IPS DF 6.9 (cell line): ENCODE measurements at regions not wholly inside any gene's neighbourhood (a gene's known extent, or its start where the extent isn't known, plus 50 kb on each side); places are given as distances from the start of the nearest gene placed in this dataset.

Source experiments
- DNase-seq: peaks from one replicate; pipeline ENCODE4 v3.0.0-alpha.2; 2013; ENCODE audit warnings: low read depth, low spot score
- H3K27ac ChIP-seq: one replicate; pipeline ENCODE4 v1.5.1; 2013; ENCODE audit warnings: low read length, control low read depth
- H3K27me3 ChIP-seq: 2 replicates; pipeline ENCODE4 v1.6.1; 2013; ENCODE audit warnings: mild to moderate bottlenecking, low read length; ENCODE audit not compliant: control insufficient read depth, insufficient read depth
- H3K36me3 ChIP-seq: 2 replicates; pipeline ENCODE4 v1.6.1; 2013; ENCODE audit warnings: low read length; ENCODE audit not compliant: control insufficient read depth, insufficient read depth
- H3K4me1 ChIP-seq: 2 replicates; pipeline ENCODE4 v1.6.1; 2013; ENCODE audit warnings: low read length; ENCODE audit not compliant: control insufficient read depth, insufficient read depth
- H3K4me3 ChIP-seq: 2 replicates; pipeline ENCODE4 v1.5.1; 2013; ENCODE audit warnings: mild to moderate bottlenecking, low read length
- H3K9me3 ChIP-seq: 2 replicates; pipeline ENCODE4 v1.6.1; 2013; ENCODE audit warnings: low read length, inconsistent platforms; ENCODE audit not compliant: control insufficient read depth, insufficient read depth
- WGBS: extraction: QIAGEN DNeasy Blood & Tissue Kit; methylation state at CpG from one replicate; pipeline ENCODE4 v1.1.7; 2013; ENCODE audit warnings: mixed read lengths, missing lambda C conversion rate; ENCODE audit not compliant: insufficient read length, insufficient coverage; 5-methylcytosine and 5-hydroxymethylcytosine counted together

DNA sequence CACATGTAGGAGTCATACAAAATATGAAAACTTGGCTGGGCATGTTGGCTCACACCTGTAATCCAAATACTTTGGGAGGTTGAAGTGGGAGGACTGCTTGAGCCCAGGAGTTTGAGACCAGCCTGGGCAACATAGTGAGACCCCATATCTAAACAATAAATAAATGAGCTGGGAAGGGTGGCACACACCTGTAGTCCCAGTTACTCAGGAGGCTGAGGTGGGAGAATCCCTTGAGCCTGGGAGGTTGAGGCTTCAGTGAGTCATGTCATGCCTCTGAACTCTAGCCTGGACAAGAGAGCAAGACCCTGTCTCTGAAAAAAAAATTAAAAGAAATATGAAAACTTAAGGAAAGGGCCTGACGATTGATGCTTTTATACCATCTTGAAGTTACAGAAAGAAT, 112.4 kb upstream of the RAI14 start:
- Histone ChIP-seq H3K4me1 (0 out of 2 replicates have a peak, but pooled peaks cover under 1% of the 10 kb centered on the region), H3K27ac (no peak overlapping the region), H3K9me3 (peaks cover 11% of the 10 kb centered on the region), H3K27me3 (no peaks in the 10 kb centered on the region), H3K4me3 (no peak overlapping the region), H3K36me3 (no peaks in the 10 kb centered on the region; the same call in 1 of the 2 replicates)
- no CpG with 5 or more reads among the region's 1 CpG for WGBS
- DNase-seq = no peak

DNA sequence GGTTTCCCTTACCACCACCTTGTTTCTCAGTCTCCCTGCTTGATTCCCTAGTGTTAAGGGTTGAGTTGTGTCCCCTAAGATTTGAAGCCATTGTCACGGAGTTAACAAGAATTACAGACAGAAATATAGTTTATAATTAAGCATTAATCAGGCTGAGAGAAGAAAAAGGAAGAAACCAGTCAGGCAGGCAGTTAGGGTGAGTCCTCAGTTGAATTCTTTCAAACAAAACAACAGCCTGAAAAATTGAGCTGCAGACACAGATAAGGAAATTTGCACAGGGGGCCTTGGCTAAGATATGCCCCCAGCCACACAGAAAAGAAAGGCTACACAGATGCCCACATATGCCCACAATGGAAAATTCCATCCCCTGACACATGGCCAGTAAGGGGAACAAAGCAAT, 111.7 kb upstream of the RAI14 start:
- no peak overlapping the region for H3K4me3 ChIP-seq
- H3K27ac ChIP-seq = no peak overlapping the region
- H3K27me3 ChIP-seq = no peaks in the 10 kb centered on the region
- H3K9me3 ChIP-seq = peaks cover 11% of the 10 kb centered on the region
- 0 out of 2 replicates have a peak, but pooled peaks cover 1% of the 10 kb centered on the region for H3K4me1 ChIP-seq
- DNase-seq = no peak
- no CpG with 5 or more reads among the region's 1 CpG for WGBS
- no peaks in the 10 kb centered on the region; the same call in 1 of the 2 replicates for H3K36me3 ChIP-seq

DNA sequence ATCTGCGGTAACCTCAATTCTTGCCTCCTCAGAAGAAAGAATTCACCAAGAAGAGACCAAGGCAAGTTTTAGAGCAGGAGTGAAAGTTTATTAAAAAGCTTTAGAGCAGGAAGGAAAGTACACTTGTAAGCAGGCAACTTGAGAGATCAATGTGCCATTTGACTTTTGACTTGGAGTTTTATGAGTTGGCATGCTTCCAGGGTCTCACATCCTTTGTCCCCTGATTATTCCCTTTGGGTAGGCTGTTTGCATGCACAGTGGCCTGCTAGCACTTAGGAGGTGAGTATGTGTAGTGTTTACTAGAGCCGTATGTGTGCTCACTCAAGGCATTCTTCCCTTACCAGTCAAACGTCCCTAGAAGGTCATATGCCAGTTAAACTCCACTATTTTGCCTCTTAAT, 111.0 kb upstream of the RAI14 start:
- H3K27ac ChIP-seq = no peak overlapping the region
- peaks cover 11% of the 10 kb centered on the region for H3K9me3 ChIP-seq
- DNase-seq = no peak

DNA sequence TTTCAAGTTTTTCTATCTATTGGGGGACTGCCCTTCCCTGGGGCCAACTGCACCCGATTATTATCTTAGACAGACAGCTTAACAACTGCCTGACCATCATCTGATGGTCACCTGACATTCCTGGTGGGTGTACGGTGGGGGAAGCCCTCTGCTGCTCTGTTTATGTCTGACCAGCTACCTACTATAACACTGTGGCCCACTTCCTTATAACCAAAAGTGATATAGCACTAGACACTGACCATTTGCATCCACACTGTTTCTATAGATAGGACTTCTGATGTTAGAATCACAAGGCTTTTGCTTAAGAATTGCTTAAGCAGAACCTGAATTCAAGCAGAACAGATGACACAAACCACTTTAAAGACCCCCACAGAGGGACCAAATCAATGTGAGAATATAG, 110.5 kb upstream of the RAI14 start:
- no CpG with 5 or more reads among the region's 2 CpGs for WGBS
- 0 out of 2 replicates have a peak, but pooled peaks cover 1% of the 10 kb centered on the region for H3K4me1 ChIP-seq
- no peaks in the 10 kb centered on the region; the same call in 1 of the 2 replicates for H3K36me3 ChIP-seq
- H3K9me3 ChIP-seq = peaks cover 11% of the 10 kb centered on the region
- no peak overlapping the region for H3K4me3 ChIP-seq
- no peak overlapping the region for H3K27ac ChIP-seq
- no peak for DNase-seq
- H3K27me3 ChIP-seq = no peaks in the 10 kb centered on the region

More for the DNA sequence above, 111.0 kb upstream of the RAI14 start:
- no peak overlapping the region for H3K4me3 ChIP-seq
- WGBS = no CpG with 5 or more reads among the region's 3 CpGs
- no peaks in the 10 kb centered on the region; the same call in 1 of the 2 replicates for H3K36me3 ChIP-seq
- no peaks in the 10 kb centered on the region for H3K27me3 ChIP-seq
- 0 out of 2 replicates have a peak, but pooled peaks cover 1% of the 10 kb centered on the region for H3K4me1 ChIP-seq

DNA sequence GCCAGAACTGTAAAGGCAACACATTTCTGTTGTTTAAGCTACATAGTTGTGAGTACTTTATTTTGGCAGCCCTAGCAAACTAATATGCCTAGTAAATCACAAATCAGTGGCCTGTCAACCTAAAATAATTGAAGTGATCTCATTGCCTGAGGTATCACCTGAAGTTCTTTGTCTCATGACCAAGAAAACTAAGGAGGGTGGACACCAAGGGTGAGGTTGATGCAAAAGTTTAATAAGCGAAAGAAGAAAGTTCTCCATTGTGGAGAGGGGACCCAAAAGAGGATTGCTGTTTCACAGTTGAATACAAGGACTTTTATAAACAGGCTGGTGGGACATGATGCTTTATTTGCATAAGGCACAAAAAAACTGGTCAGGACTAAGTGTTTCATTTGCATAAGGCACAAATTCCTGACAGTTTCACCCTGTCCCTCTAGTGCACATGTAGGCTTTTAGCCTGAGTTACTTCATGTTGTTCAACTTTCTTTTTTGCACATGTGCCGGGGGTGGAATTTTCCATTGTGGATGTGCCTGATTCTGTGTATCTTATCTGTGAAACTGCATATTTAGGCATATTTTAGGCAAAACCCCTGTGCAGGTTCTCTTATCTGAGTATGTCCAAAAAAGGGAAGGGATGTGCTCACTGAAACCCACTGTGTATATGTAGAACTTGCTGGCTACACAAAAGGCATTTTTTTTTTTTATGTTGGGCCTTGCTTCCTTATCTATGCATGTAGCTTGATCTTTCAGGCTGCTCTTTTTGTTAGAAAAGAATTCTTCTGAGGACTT, 108.6 kb upstream of the RAI14 start:
- WGBS = no CpG with 5 or more reads among the region's 2 CpGs

DNA sequence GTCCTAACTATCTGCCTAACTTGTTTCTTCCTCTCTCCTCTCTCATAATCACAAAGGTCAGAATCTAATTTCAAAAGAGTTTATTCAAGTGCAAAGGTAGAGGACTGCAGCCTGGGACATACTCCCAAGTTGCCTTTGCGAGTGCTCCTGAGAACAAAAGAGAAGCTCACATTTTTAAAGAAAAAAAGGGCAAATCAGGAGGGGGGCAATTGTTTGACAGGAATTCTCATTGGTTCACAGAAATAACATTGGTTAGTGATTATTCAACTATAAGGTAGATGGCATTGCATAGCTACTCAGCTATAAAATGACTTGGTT, 108.1 kb upstream of the RAI14 start:
- Histone ChIP-seq H3K27me3 (no peaks in the 10 kb centered on the region), H3K27ac (no peak overlapping the region), H3K4me3 (no peak overlapping the region), H3K9me3 (peaks cover 11% of the 10 kb centered on the region), H3K36me3 (no peaks in the 10 kb centered on the region; the same call in 1 of the 2 replicates), H3K4me1 (0 out of 2 replicates have a peak, but pooled peaks cover 1% of the 10 kb centered on the region)
- DNase-seq = no peak
- WGBS = no CpG with 5 or more reads among the region's 1 CpG

More for the DNA sequence above, 108.6 kb upstream of the RAI14 start:
- H3K27me3 ChIP-seq = no peaks in the 10 kb centered on the region
- H3K4me3 ChIP-seq = no peak overlapping the region
- peaks cover 11% of the 10 kb centered on the region for H3K9me3 ChIP-seq
- peak overlapping the region; percentile 92 for H3K27ac ChIP-seq
- DNase-seq = no peak
- H3K4me1 ChIP-seq = 0 out of 2 replicates have a peak, but pooled peaks cover 1% of the 10 kb centered on the region
- H3K36me3 ChIP-seq = no peaks in the 10 kb centered on the region; the same call in 1 of the 2 replicates

DNA sequence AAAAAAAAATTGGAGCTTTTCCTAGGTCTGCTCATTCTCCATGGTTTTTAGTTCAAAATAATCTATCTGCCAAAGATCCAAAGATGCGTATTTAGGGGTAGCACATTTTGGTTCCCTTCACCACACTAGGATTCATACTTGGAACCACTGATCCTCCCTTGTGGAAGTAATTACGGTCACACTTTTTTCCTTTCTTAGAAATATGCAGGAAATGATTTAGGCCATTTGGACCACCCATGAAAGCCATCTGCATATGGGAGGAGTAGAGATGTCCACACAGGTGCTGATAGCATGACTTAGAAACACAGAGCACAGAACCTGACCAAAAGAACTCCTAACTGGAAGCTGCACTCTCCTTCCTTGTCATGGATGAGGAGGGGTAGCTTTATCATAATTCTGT, 105.9 kb upstream of the RAI14 start:
- no CpG with 5 or more reads among the region's 2 CpGs for WGBS
- Histone ChIP-seq H3K27me3 (no peaks in the 10 kb centered on the region), H3K36me3 (no peaks in the 10 kb centered on the region; the same call in 1 of the 2 replicates)

DNA sequence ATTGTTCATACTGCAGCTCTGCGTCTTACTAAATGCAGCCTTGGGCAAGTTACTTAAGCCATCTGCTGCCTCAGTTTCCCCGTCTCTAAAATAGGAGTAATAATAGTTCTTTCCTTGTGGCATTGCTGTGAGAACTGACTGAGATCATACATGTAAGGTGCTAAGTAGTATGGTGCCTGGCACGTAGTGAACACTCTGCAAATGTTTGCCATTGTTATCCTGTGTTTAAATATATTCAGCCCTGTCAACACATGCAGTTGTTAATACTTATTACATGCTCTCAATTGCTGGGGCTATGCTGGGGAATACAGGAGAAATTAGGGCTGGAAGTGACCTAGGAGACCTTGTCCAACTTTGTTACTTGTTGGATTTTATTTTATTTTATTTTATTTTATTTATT, 105.2 kb upstream of the RAI14 start:
- H3K4me1 ChIP-seq = 0 out of 2 replicates have a peak, but pooled peaks cover 1% of the 10 kb centered on the region
- no peak overlapping the region for H3K4me3 ChIP-seq
- no peak for DNase-seq
- H3K9me3 ChIP-seq = peaks cover 7% of the 10 kb centered on the region
- H3K27me3 ChIP-seq = no peaks in the 10 kb centered on the region
- no CpG with 5 or more reads among the region's 3 CpGs for WGBS
- no peaks in the 10 kb centered on the region; the same call in 1 of the 2 replicates for H3K36me3 ChIP-seq
- no peak overlapping the region for H3K27ac ChIP-seq

More for the DNA sequence above, 105.9 kb upstream of the RAI14 start:
- H3K4me3 ChIP-seq = no peak overlapping the region
- 0 out of 2 replicates have a peak, but pooled peaks cover 1% of the 10 kb centered on the region for H3K4me1 ChIP-seq
- H3K27ac ChIP-seq = no peak overlapping the region
- DNase-seq = no peak
- peaks cover 9% of the 10 kb centered on the region for H3K9me3 ChIP-seq

DNA sequence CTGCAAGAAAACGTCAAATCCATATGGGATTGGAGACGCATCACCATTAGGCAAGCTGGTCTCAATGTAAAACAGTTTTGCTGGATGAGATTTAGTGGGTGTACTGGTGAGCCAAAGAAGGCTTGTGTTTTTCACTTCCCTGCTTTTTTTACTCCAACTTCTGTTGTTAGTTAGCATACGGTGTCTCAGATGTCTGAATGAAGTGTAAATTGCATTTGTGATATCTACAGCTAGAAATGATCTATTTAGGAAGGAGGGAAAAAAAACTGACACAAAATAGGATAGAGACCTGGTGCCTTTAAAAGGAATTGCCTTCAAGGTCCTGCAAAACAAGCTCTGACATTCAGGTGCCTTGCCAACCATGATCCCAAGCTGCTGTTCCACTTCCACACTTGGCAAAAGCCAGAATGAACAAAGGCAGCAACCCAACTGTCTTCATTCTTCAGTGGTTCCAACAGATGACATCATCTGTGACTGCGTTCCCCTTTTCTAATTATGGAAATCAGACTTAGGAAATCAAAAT, 104.2 kb upstream of the RAI14 start:
- no peak for DNase-seq
- Histone ChIP-seq H3K36me3 (no peaks in the 10 kb centered on the region; the same call in 1 of the 2 replicates), H3K4me1 (0 out of 2 replicates have a peak, but pooled peaks cover 1% of the 10 kb centered on the region), H3K4me3 (no peak overlapping the region), H3K27ac (no peak overlapping the region), H3K27me3 (no peaks in the 10 kb centered on the region), H3K9me3 (peaks cover 4% of the 10 kb centered on the region)
- WGBS = no CpG with 5 or more reads among the region's 4 CpGs

DNA sequence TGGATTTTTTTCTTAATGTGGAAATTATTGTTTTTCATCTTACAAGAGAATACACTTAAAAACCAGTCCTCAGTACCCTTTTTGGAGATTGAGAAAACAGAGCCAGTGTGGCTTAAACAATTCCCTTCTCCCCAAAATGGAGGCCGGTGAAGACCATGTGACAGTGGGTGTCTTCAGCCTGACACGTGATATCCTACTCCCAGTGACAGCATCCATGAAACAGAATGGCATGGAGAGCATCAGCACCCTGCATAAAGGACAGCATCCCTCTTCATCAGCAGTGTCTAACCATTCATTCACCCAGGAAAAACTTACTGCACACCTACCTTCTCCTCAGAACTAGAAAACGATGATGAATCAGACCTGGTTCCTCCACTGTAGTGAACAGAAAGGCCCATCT, 103.4 kb upstream of the RAI14 start:
- Histone ChIP-seq H3K36me3 (no peaks in the 10 kb centered on the region), H3K4me3 (no peak overlapping the region), H3K4me1 (0 out of 2 replicates have a peak, but pooled peaks cover 1% of the 10 kb centered on the region), H3K9me3 (no peaks in the 10 kb centered on the region), H3K27me3 (no peaks in the 10 kb centered on the region), H3K27ac (no peak overlapping the region)
- WGBS = no CpG with 5 or more reads among the region's 3 CpGs
- no peak for DNase-seq
